CD4-positive, alpha-beta T cell treated with Interleukin-10 for 1 hour (primary cell): ENCODE measurements at regions not wholly inside any gene's neighbourhood (a gene's known extent, or its start where the extent isn't known, plus 50 kb on each side); places are given as distances from the start of the nearest gene placed in this dataset.

Experiments
- DNase-seq: peaks from one replicate; pipeline ENCODE4 v3.0.0-alpha.2; 2020

- DNase-seq, result no peak
These were observed 109.2 kb upstream of the MAP2 start for GRCh38 chr2:209314653-209315052.

DNA sequence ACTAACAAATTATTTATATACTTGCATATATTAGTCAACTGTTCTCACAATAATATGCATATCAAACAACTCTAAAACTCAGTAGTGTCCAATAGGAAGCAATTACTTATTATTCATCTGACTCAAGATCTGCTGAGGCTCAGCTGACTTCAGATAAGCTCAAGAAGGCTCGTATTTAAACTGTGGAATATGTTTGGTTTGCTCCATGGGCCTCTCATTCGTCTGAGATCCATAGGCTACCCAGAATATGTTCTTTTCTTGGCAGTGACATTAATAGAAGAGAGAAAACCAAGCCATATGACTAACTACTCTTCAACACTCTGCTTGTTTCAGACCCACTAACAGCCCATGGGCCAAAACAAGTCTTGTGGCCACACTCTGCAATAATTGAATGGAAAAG, 107.7 kb upstream of the MAP2 start:
- no peak for DNase-seq

DNA sequence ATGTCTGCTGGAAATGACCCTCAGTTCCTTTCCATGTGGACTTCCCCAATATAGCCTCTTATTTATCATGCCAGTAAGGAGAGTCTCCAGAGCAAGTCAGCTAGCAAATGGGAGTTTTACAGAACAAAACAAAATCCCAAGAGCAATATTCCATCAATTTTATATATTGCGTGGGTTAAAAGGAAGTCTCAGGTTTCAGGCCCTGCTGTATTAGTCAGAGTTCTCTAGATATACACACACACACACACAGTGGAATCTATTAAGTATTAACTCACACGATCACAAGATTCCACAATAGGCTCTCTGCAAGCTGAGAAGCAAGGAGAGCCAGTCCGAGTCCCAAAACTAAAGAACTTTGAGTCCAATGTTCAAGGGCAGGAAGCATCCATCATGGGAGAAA, 102.8 kb upstream of the MAP2 start:
- DNase-seq, result no peak

- DNase-seq, result no peak
These were observed 102.3 kb upstream of the MAP2 start for GRCh38 chr2:209321581-209321980.

- DNase-seq, result no peak
These were observed 101.8 kb upstream of the MAP2 start for GRCh38 chr2:209322041-209322440.

DNA sequence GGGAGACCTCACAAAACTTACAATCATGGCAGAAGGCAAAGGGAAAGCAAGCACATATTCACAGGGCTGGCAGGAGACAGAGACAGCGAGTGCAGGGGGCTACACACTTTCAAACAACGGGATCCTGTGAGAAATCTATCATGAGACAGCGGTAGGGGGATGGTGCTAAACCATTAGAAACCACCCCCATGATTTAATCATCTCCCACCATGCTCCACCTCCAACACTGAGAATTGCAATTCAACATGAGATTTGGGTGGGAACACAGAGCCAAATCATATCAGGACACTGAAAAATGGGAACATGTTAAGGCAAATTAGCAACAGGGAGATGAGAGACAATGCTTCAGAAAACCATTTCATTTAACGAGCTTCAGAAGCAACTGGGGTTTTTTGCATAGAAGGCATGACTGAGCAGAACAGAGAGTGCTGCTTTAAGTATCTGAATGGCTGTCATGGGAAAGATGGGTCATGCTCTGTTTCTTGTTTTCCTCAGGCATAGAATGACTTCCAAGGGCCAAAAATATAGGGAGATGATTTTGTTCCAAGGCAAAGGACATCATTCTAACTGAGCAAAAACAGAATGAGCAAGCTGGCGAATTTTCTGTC, 100.8 kb upstream of the MAP2 start:
- no peak for DNase-seq

DNA sequence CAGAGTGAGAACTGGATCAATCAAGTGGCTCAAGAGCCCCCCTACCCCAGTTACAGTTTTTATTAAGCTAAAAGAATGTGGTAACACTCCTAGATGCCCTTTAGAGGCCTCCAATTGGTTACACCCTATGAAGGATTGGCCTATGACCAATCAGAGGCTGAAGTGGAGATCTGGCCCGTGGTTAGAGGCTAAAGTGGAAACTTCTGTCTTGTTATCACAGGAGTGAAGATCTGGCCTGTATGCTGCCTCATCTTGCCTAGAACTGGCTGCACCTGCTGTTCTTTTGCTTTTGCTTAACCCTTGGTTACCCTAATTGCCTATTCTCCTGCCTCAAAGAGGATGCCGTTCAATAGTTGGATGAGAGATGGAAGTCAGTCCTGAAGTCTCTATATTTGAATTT, 100.1 kb upstream of the MAP2 start:
- DNase-seq, result no peak

- no peak for DNase-seq
These were observed 99.6 kb upstream of the MAP2 start for GRCh38 chr2:209324281-209324680.

DNA sequence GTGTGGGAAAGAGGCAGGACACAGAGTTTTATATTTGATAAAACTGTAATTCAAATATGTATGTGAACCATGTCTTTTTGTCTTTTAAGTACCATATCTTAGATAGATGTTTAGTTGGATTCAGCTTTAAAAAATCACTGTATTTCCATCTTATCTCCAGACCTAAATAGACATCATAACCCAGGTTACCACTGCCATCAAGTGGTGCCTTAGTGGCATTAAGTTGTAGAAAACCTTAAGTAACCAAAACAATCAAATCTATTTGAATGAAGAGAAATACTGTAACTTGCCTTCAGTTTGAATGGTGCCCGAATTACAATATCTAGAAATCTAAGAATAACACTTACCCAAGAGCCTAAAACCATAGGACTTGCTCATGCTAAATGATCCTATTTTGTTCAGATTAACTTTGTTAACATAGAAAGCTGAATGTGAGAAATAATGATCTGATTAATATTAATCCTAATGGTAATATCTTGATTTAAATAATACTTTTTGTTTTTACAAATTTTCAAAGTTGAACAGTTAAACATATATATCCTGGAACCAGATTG, 92.5 kb upstream of the MAP2 start:
- DNase-seq, result no peak

DNA sequence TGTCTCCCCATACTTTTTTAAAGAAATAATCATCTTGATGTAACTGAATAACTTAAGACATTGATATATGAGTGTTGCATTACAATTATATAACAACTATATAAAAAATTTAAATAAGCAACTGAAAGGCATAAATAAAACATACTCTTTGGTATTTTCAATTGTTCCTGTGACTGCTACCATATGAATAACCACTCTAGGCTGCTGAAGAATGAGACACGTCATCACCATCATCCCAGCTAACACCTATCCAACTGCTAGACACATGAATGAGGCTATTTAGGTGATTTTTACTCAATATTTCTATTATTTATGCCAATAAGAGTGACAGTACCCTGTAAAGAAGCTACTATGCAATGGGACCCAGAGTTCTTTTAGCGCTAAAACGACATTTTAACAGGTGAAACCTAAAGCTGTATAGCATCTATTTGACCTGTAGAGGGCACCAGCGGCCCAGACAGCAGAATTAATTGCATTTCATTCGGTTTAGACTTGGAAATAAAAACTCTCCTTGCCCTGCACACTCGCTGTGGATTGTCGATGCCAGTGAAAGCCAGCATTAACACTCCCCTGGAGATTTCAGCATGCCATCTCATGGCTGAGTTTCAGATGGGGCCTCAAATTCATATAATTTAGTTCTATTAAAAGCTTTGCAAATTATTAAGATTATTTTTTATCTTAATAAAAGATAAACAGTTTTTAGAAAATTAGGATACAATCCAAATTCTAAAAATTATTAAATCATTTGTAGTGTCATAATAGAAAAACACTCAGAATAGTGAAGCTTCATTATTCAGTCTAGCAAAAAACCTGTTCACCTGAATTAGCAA, 89.4 kb upstream of the MAP2 start:
- DNase-seq, result peak; percentile 27

- DNase-seq, result no peak
These were observed 83.3 kb upstream of the MAP2 start for GRCh38 chr2:209340522-209340921.

- DNase-seq, result no peak
These were observed 79.5 kb upstream of the MAP2 start for GRCh38 chr2:209344349-209344748.

DNA sequence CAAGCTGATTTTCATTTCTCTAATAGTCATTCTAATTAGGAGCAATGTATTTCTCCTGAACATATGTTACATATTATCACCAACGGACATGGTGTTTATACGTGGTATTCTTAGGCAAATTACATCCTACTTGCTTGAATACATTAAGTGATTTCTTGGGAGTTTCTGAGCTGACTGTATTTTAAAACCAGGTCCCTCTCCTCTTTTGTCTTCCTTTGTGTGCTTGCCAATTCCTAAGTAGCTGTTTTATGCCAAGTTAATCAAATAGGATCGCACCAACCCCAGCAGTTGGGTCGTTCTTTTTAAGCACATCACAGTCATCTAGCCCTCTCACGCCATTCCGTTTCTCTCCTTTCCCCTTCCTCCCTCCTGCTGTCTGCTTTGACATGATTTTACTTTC, 75.4 kb upstream of the MAP2 start:
- no peak for DNase-seq

GRCh38 chr2:209351636-209352035, 72.2 kb upstream of the MAP2 start:
- DNase-seq, result no peak

DNA sequence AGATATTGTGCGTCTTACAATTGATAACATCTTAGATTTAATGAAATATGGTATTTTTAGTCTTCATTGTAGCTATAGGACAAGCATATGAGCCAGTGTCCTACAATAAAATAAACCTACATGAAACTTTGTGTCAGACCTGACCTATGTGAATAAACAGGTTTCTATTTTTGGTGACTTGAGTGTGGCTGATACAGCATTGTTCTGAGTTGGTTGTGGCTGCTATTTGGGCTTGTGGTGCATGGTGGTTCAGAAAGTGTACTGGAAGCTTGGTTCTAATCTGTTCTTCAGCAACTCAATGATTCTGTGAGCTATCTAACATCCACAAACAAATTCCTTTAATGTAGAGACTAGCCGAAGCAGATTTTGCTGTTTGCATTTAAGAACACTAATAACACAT, 64.9 kb upstream of the MAP2 start:
- DNase-seq, result no peak

- no peak for DNase-seq
These were observed 56.6 kb upstream of the MAP2 start for GRCh38 chr2:209367075-209367747.

GRCh38 chr2:209368406-209368805, 55.4 kb upstream of the MAP2 start:
- DNase-seq, result no peak

- no peak for DNase-seq
These were observed 54.9 kb upstream of the MAP2 start for GRCh38 chr2:209368914-209369313.

DNA sequence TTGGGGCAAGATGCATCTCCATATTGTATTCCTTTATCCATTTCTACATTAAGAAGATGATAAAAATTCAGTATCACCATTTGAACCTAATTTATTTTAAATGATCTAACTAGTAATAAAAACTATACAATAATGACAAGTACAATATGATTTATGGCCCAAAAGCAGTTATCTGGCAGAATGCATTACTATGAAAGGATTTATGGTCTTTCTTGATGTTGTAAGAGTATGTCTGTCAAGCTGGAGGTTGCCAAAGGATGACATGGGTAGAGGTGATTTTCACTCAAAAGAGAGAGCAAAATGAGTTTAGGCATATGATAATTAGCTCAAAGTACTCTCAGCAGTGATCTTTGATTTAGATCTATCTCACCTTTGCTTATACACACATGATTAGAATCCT, 54.2 kb upstream of the MAP2 start:
- DNase-seq, result no peak

DNA sequence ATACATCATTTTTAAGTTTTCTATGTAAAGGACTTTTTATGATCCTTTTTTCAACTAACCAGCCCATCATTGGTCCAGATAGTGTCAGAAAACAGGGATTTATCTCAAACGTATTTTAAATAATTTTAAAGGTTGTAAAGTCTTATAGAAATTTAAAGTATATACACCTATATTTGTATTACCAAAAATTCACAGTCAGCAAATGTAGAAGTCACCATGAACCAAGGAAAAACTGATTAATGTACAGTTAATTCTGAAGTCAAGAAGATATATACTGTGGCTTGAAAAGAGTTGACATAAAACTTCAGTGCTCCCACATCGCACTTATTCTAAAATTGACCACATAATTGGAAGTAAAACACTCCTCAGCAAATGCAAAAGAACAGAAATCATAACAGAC, 52.4 kb upstream of the MAP2 start:
- no peak for DNase-seq
